ENCODE measurements at regions not wholly inside any gene's neighbourhood (a gene's known extent, or its start where the extent isn't known, plus 50 kb on each side); places are given as distances from the start of the nearest gene placed in this dataset.

- TF ChIP-seq ZNF462 (CRISPR knock-in tag; IDR thresholded peaks at IDR 0.05) (no peak), NANOG (IDR thresholded peaks at IDR 0.05; ENCODE audit: borderline replicate concordance) (no peak)
Measured at GRCh38 chr7:18087687-18088078, 60.0 kb upstream of the PRPS1L1 start (continued).

- no peak for DNase-seq (ENCODE audit: low spot score)
- Mint-ChIP-seq H3K9me3 (no peaks in the 10 kb centered on the region), H3K27me3 (ENCODE audit: insufficient read depth, low read depth, poor library complexity) (peaks cover 1% of the 10 kb centered on the region), H3K4me1 (no peaks in the 10 kb centered on the region), H3K27ac (no peak overlapping the region), H3K36me3 (ENCODE audit: low read depth) (no peaks in the 10 kb centered on the region), H3K4me3 (no peak overlapping the region)
- Histone ChIP-seq H3K9me2 (ENCODE audit: insufficient read depth) (no peaks in the 10 kb centered on the region), H3K4me2 (no peak overlapping the region), H3K79me2 (replicated peaks; ENCODE audit: insufficient read depth) (no peaks in the 10 kb centered on the region), H3K4me3 (no peak overlapping the region), H3K27me3 (ENCODE audit: insufficient read depth) (no peaks in the 10 kb centered on the region), H3F3A (replicated peaks; ENCODE audit: low read depth) (no peaks in the 10 kb centered on the region), H4K20me1 (replicated peaks; ENCODE audit: insufficient read depth) (no peaks in the 10 kb centered on the region), H3K36me3 (ENCODE audit: insufficient read depth) (no peaks in the 10 kb centered on the region), H2AFZ (no peak overlapping the region), H3K4me1 (ENCODE audit: insufficient read depth) (no peaks in the 10 kb centered on the region), H3K27ac (ENCODE audit: low read depth) (no peak overlapping the region)
- no peak for ATAC-seq
- TF ChIP-seq JUNB (IDR thresholded peaks at IDR 0.05; ENCODE audit: unreplicated experiment) (no peak), EZH2 (IDR thresholded peaks at IDR 0.05; ENCODE audit: low read depth, unreplicated experiment) (no peak), ZNF331 (CRISPR knock-in tag; IDR thresholded peaks at IDR 0.05; ENCODE audit: low read depth) (no peak), ZNF114 (CRISPR knock-in tag; IDR thresholded peaks at IDR 0.05) (no peak), ZNF462 (CRISPR knock-in tag; IDR thresholded peaks at IDR 0.05) (no peak), STAT1 (IDR thresholded peaks at IDR 0.05; ENCODE audit: unreplicated experiment) (no peak), CREB1 (CRISPR knock-in tag; IDR thresholded peaks at IDR 0.05; ENCODE audit: low read depth) (no peak), CTCF (conservative IDR thresholded peaks at IDR 0.05; ENCODE audit: low read depth in 2 of 2) (no peak)
Measured at GRCh38 chr7:18096087-18096486, 68.4 kb upstream of the PRPS1L1 start.

All from GM23338 (cell line).